Activated naive CD8-positive, alpha-beta T cell treated with anti-CD3 and anti-CD28 coated beads for 36 hours (primary cell): ENCODE measurements at regions not wholly inside any gene's neighbourhood (a gene's known extent, or its start where the extent isn't known, plus 50 kb on each side); places are given as distances from the start of the nearest gene placed in this dataset.
"Not testable (repeated sequence)": the region's sequence is repeated elsewhere in the genome, so short reads cannot be mapped to it uniquely, and the experiment has no call there.

Experiments
- DNase-seq: peaks from one replicate; pipeline ENCODE4 v3.0.0; 2021
- H3K27ac Mint-ChIP-seq: one replicate; pipeline ENCODE4 v1.8.0; 2022; ENCODE audit warnings: mild to moderate bottlenecking, moderate library complexity, mixed read lengths
- H3K27me3 Mint-ChIP-seq: one replicate; pipeline ENCODE4 v1.8.0; 2022; ENCODE audit warnings: mild to moderate bottlenecking, mixed read lengths
- H3K36me3 Mint-ChIP-seq: one replicate; pipeline ENCODE4 v1.8.0; 2021; ENCODE audit warnings: mild to moderate bottlenecking, mixed read lengths
- H3K4me1 Mint-ChIP-seq: one replicate; pipeline ENCODE4 v1.8.0; 2021; ENCODE audit warnings: mixed read lengths
- H3K4me3 Mint-ChIP-seq: one replicate; pipeline ENCODE4 v1.8.0; 2022; ENCODE audit warnings: mild to moderate bottlenecking, moderate library complexity, mixed read lengths
- H3K9me3 Mint-ChIP-seq: one replicate; pipeline ENCODE4 v1.8.0; 2022; ENCODE audit warnings: mixed read lengths

GRCh38 chr7:108920490-108920889, 350.8 kb downstream of the DNAJB9 start:
- DNase-seq, result no peak
- Mint-ChIP-seq H3K27me3 (no peaks in the 10 kb centered on the region), H3K4me3 (no peak overlapping the region), H3K4me1 (no peaks in the 10 kb centered on the region), H3K27ac (no peak overlapping the region), H3K36me3 (no peaks in the 10 kb centered on the region), H3K9me3 (peaks cover 22% of the 10 kb centered on the region)

GRCh38 chr7:108943048-108943447, 373.4 kb downstream of the DNAJB9 start:
- H3K27me3 Mint-ChIP-seq, H3K27ac Mint-ChIP-seq, H3K4me3 Mint-ChIP-seq, DNase-seq, H3K36me3 Mint-ChIP-seq, H3K9me3 Mint-ChIP-seq, H3K4me1 Mint-ChIP-seq: not testable (repeated sequence)

DNA sequence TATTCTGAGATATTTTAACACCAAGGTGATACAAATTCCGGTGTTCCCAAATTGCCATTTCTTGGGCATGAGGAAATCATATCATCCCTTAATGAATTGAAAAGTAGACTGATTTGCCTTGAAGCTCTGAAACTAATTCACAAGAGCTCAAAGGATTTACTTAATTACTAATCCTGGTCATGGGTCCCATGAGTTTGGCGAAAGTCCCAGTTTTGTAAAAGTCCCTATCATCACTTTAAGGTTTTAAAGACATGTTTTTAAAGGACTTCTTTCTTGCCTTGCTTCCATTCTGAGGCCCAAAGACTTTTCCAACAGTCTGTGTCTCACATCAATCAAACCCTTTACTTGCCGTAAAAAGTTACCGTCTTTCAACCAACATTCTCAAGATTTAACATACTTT, 377.9 kb downstream of the DNAJB9 start:
- Mint-ChIP-seq H3K4me3 (no peak overlapping the region), H3K27ac (no peak overlapping the region), H3K9me3 (no peaks in the 10 kb centered on the region), H3K36me3 (no peaks in the 10 kb centered on the region), H3K27me3 (no peaks in the 10 kb centered on the region), H3K4me1 (no peaks in the 10 kb centered on the region)
- no peak for DNase-seq

DNA sequence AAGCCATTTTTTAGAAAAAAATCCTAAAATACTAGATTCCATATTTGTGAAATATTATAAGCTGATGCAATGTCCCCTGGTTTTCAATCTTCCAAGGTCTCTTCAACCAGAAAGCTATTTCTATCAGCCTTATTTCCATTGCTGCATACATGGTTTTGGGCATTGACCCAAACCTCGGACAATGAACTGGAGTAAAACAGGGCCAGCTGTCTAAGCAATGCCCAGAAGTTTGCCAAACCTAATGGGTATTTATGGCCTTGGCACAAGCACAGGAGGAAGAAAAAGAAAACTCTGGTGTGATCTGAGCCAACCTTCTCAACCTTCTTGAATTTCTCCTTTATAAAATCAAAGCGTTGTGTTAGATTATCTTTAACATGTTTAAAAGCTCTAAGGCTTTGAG, 402.3 kb downstream of the DNAJB9 start:
- Mint-ChIP-seq H3K27me3 (no peaks in the 10 kb centered on the region), H3K4me1 (no peaks in the 10 kb centered on the region), H3K36me3 (no peaks in the 10 kb centered on the region), H3K9me3 (peaks cover 1% of the 10 kb centered on the region), H3K4me3 (no peak overlapping the region), H3K27ac (no peak overlapping the region)
- DNase-seq, result no peak

GRCh38 chr7:108973075-108973474, 403.4 kb downstream of the DNAJB9 start:
- Mint-ChIP-seq H3K9me3 (no peaks in the 10 kb centered on the region), H3K36me3 (no peaks in the 10 kb centered on the region), H3K4me3 (no peak overlapping the region), H3K27ac (no peak overlapping the region), H3K27me3 (no peaks in the 10 kb centered on the region), H3K4me1 (no peaks in the 10 kb centered on the region)
- no peak for DNase-seq

- Mint-ChIP-seq H3K27ac (no peak overlapping the region), H3K4me1 (no peaks in the 10 kb centered on the region), H3K4me3 (no peak overlapping the region), H3K9me3 (peaks cover 2% of the 10 kb centered on the region), H3K36me3 (no peaks in the 10 kb centered on the region), H3K27me3 (no peaks in the 10 kb centered on the region)
- no peak for DNase-seq
Measured at GRCh38 chr7:108974641-108975040, 405.0 kb downstream of the DNAJB9 start.

DNA sequence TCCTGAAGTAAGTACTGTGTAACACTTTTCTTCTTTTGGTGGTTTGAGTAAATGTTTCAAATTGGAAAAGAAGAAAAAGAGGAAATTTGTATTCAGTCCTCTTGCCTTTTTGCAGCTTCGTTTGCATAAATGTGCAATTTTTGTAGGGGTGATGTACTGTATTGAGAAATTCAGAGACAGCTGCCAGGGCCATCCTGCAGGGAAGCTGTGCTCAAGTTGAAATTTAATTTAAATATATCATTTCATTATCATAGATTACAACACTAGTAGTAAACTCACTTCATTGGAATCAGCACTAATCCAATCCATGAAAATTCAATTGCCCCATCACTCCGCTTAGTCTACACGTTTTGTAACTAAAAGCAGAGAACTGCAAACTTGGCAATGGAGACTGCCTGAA, 415.4 kb downstream of the DNAJB9 start:
- Mint-ChIP-seq H3K27ac (no peak overlapping the region), H3K27me3 (no peaks in the 10 kb centered on the region), H3K9me3 (no peaks in the 10 kb centered on the region), H3K4me1 (no peaks in the 10 kb centered on the region), H3K4me3 (no peak overlapping the region), H3K36me3 (no peaks in the 10 kb centered on the region)
- DNase-seq, result no peak

DNA sequence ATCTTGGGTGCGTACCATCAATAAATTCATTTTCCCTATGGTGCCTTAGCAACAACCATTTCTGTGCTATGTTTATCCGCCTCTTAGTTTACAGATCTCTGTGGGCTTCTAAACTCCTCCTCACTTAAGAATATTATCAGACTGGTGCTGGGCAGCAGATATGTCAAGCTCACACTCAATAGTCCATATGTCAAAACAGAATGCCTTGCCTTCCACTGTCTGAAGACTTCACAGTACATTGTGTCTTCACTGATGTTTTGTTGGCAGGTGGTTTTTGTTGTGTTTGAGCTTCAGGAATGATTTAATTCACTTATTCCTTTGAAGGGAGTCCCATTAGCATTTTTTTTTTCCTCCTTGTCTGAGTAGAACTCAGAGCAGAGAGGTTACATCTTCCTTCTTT, 419.6 kb downstream of the DNAJB9 start:
- DNase-seq, result no peak
- Mint-ChIP-seq H3K9me3 (no peaks in the 10 kb centered on the region), H3K27me3 (no peaks in the 10 kb centered on the region), H3K4me3 (no peak overlapping the region), H3K27ac (no peak overlapping the region), H3K36me3 (no peaks in the 10 kb centered on the region), H3K4me1 (no peaks in the 10 kb centered on the region)

DNA sequence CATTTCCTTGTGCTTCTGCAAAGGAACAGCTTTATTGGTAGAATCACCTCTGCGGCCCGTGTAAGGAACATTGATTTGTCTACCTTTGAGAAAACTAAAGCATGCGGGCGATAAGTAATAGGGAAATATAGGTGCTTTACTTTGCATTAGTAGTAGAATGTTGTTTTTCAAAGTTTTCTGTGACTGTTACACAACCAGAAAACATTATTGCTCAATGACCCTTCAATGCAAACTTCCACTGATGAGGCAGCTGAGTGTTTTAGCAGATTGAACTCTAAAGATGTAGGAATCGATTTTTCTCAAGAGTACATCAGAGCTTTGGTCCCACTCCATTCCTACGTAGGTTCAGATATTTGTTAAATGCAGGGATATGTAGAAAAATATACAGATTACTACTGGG, 427.8 kb downstream of the DNAJB9 start:
- no peaks in the 10 kb centered on the region for H3K4me1 Mint-ChIP-seq
- H3K4me3 Mint-ChIP-seq, result no peak overlapping the region
- DNase-seq, result no peak
- no peaks in the 10 kb centered on the region for H3K36me3 Mint-ChIP-seq
- peaks cover 3% of the 10 kb centered on the region for H3K9me3 Mint-ChIP-seq
- H3K27me3 Mint-ChIP-seq, result no peaks in the 10 kb centered on the region
- no peak overlapping the region for H3K27ac Mint-ChIP-seq

DNA sequence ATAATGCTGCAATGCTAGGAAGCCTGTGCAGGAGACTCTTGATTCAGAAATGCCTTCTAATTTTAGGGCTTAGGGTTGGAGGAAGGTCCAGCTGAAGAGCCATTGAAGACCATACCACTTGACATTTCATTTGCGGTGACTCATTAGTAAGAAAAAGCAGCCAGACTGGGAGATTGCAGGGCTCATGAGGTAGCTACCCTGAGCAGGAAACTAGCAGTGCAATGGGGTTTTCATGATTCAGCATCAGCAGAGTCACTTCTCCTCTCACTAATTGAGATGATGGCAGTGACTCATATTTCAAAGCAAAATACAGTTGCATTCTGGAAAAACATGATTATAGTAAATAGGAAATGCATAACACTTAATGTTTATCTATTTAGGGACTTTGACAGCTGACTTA, 434.1 kb downstream of the DNAJB9 start:
- Mint-ChIP-seq H3K27ac (no peak overlapping the region), H3K27me3 (no peaks in the 10 kb centered on the region)

DNA sequence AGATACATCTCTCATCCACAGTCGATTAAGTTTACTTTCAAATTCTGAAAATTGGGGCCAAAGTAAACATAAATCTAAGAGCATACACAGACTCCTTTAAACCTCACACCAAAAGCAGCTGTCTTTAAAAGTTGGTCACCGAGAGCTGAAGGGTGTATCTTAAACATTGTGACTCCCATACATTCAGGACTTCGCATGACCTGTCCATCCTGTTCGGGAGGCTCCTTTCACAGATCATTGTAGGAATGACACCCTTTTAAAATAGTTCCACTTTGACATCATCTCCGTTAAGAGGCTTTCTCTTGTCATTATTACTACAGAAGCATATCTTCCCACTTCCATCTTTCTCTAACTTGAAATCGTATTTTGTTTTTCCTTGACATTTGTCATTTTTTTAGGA, 440.0 kb downstream of the DNAJB9 start:
- no peak overlapping the region for H3K4me3 Mint-ChIP-seq
- H3K27ac Mint-ChIP-seq, result no peak overlapping the region
- H3K9me3 Mint-ChIP-seq, result peaks cover 2% of the 10 kb centered on the region
- no peak for DNase-seq
- H3K36me3 Mint-ChIP-seq, result no peaks in the 10 kb centered on the region
- H3K4me1 Mint-ChIP-seq, result no peaks in the 10 kb centered on the region
- no peaks in the 10 kb centered on the region for H3K27me3 Mint-ChIP-seq

More for the DNA sequence above, 434.1 kb downstream of the DNAJB9 start:
- no peaks in the 10 kb centered on the region for H3K36me3 Mint-ChIP-seq
- no peaks in the 10 kb centered on the region for H3K4me1 Mint-ChIP-seq
- H3K4me3 Mint-ChIP-seq, result no peak overlapping the region
- DNase-seq, result no peak
- H3K9me3 Mint-ChIP-seq, result no peaks in the 10 kb centered on the region

DNA sequence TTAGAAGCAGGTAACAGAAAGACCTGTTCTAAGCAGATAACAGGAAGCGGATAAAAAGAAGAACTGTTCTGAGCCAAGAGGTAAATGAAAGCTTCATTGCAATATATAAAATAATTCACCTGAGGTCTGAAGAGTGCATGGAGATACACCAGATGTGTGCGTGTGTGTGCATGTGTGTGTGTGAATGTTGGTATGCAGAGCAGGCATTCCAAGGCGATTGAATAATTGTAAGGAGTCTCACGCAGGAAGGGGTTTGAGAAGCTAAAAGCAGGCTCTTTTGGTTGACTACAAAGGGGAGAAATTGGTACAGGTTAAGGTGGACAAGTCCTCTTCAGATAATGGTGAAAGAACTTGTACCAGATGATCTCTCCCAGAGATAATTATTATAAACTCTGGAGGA, 450.6 kb downstream of the DNAJB9 start:
- DNase-seq, result no peak
- H3K4me1 Mint-ChIP-seq, result no peaks in the 10 kb centered on the region
- no peak overlapping the region for H3K27ac Mint-ChIP-seq
- no peak overlapping the region for H3K4me3 Mint-ChIP-seq
- peaks cover 3% of the 10 kb centered on the region for H3K27me3 Mint-ChIP-seq
- H3K9me3 Mint-ChIP-seq, result peaks cover 6% of the 10 kb centered on the region
- H3K36me3 Mint-ChIP-seq, result no peaks in the 10 kb centered on the region

DNA sequence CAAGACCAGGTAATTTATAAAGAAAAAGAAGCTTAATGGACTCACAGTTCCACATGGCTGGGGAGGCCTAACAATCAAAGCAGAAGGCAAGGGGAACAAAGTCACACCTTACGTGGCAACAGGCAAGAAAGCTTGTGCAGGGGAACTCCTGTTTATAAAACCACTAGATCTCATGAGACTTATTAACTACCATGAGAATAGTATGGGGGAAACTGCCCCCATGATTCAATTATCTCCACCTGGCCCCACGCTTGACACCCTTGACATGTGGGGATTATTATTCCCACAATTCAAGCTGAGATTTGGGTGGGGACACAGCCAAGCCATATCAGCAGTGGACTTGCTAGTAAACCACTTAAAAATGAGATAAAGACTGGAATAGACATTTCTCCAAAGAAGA, 451.7 kb downstream of the DNAJB9 start:
- Mint-ChIP-seq H3K4me3 (no peak overlapping the region), H3K4me1 (no peaks in the 10 kb centered on the region), H3K27ac (no peak overlapping the region), H3K27me3 (peaks cover 3% of the 10 kb centered on the region), H3K9me3 (peaks cover 4% of the 10 kb centered on the region), H3K36me3 (no peaks in the 10 kb centered on the region)
- DNase-seq, result no peak

- DNase-seq, result no peak
- H3K9me3 Mint-ChIP-seq, result peaks cover 6% of the 10 kb centered on the region
- no peaks in the 10 kb centered on the region for H3K4me1 Mint-ChIP-seq
- H3K27ac Mint-ChIP-seq, result no peak overlapping the region
- H3K27me3 Mint-ChIP-seq, result no peaks in the 10 kb centered on the region
- no peak overlapping the region for H3K4me3 Mint-ChIP-seq
- no peaks in the 10 kb centered on the region for H3K36me3 Mint-ChIP-seq
Measured at GRCh38 chr7:109029866-109030265, 460.2 kb downstream of the DNAJB9 start.

DNA sequence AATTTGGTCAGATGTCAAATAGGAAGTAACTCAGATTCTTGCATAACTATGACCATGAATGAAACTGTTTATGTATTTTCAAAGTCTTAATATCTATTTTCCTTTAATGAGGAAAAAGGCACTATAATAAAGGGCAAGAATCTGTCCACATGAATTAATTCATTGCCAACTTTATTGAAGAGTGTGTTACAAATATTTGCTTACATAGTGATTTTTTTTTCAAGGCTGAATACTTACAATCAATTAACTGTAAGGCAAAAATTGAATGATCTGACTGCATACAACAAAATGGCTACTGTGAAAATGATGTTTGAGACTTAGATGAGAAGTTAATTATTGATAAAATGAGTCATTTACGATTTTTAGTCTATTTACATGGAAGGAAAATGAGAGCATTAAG, 475.0 kb downstream of the DNAJB9 start:
- Mint-ChIP-seq H3K36me3 (no peaks in the 10 kb centered on the region), H3K9me3 (peaks cover 10% of the 10 kb centered on the region), H3K4me3 (no peak overlapping the region), H3K4me1 (no peaks in the 10 kb centered on the region), H3K27me3 (no peaks in the 10 kb centered on the region), H3K27ac (no peak overlapping the region)
- DNase-seq, result no peak

DNA sequence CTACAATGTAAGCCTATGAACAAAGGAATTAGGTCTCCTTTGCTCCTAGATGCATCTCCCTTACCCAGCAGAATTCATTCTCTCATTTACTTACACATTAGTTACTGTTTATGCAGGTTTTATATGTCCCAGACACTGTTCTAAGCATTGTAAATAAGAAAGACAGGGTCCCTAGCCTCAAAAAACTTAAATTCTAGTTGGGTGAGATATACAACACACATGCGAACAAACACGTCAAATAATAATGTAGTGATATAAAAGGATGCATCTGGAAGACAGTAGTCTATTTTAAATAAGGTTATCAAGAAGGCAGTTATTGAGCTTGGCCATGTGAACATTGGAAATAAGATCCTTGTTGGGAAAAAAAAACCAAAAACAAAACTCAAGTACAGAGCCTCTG, 479.7 kb downstream of the DNAJB9 start:
- H3K27ac Mint-ChIP-seq, result no peak overlapping the region
- no peaks in the 10 kb centered on the region for H3K4me1 Mint-ChIP-seq
- H3K9me3 Mint-ChIP-seq, result no peaks in the 10 kb centered on the region
- H3K27me3 Mint-ChIP-seq, result no peaks in the 10 kb centered on the region
- no peak for DNase-seq
- H3K4me3 Mint-ChIP-seq, result no peak overlapping the region
- H3K36me3 Mint-ChIP-seq, result no peaks in the 10 kb centered on the region

- Mint-ChIP-seq H3K9me3 (no peaks in the 10 kb centered on the region), H3K36me3 (no peaks in the 10 kb centered on the region), H3K4me1 (no peaks in the 10 kb centered on the region), H3K4me3 (no peak overlapping the region), H3K27me3 (no peaks in the 10 kb centered on the region), H3K27ac (no peak overlapping the region)
- DNase-seq, result no peak
Measured at GRCh38 chr7:109059089-109059488, 489.4 kb downstream of the DNAJB9 start.
